Nucleus accumbens (tissue), 56 donors: ENCODE measurements at regions not wholly inside any gene's neighbourhood (a gene's known extent, or its start where the extent isn't known, plus 50 kb on each side); places are given as distances from the start of the nearest gene placed in this dataset.
"Not testable (repeated sequence)": the region's sequence is repeated elsewhere in the genome, so short reads cannot be mapped to it uniquely, and the experiment has no call there.

Source experiments
- DNase-seq, 56 donors: peaks; one replicate each; lab custom pipeline; 2025; lab: John Stamatoyannopoulos, UW

- DNase-seq = no peak
These were observed 355.5 kb upstream of the CCNH start for GRCh38 chr5:87768190-87768589.

DNA sequence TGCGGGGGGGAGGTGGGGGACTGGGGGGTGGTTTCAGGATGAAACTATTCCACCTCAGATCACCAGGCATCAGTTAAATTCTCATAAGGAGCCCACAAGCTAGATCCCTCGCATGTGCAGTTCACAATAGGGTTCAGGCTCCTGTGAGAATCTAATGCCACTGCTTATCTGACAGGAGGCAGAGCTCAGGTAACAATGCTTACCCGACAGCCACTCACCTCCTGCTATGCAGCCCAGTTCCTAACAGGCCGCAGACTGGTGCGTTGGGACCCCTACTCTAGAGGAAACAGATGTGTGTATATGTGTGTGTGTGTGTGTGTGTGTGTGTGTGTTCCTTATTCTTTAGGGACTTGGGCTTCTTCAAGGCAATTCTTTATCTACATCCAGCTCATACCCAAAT is 352.3 kb upstream of the CCNH start:
- no peak for DNase-seq

GRCh38 chr5:87762631-87763030 is 349.9 kb upstream of the CCNH start:
- DNase-seq = no peak

GRCh38 chr5:87756951-87757350 is 344.2 kb upstream of the CCNH start:
- no peak for DNase-seq

DNA sequence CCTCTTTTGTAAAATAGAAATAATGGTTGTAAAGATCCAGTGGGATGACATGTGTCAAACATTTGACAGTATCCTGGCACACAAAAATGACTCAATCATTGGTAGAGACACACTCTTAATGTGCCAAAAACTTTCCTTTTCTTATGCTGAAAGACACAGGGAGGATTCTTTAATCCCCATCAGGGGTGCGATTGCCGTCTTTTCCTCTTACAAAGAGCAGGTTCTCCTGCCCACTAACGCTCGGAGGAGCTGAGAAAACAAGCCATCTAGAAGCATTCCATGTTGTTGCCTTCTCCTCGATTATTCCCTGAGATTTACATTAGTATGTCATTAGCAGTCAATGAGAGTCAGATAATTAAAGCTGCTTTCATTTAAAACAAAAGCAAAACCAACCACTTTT is 342.6 kb upstream of the CCNH start:
- DNase-seq = no peak

DNA sequence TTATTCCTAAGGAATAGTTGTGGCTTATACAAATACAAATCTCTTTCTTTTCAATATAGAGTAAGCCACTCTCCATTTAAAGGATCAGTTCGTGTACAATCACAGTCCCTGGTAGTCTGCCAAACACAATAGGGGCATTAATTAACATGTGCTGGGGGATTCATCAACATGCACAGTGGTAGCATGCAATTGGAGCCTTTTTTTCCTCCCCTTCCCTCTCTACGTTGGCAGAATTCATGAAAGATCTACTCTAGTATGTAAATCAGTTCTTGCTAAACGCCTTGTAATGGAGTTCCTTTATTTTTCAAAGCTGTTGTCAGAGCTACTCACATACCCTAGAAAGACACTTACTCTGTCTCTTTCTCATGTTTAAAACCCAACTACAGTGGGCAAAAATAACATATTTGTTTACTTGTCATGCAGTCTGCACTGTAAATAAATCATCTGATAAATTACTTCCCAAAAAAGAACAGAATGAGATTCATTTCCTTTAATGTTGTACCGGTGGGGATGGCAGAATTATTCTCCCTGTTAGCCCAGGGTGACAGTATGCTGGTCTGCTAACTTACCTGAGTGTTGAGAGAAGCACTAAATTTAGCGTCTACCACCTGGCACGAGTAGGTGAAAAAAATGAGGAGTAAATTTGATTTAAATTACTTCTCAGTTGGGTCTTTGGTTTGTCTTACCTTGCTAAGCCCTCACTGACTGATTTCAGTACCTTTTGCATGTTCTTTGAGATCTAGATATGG is 341.5 kb upstream of the CCNH start:
- DNase-seq = peak in 2 of 56 donors; percentile 7 to 12

- DNase-seq = peak in 1 of 56 donors; percentile 17
These were observed 339.6 kb upstream of the CCNH start for GRCh38 chr5:87752362-87752761.

DNA sequence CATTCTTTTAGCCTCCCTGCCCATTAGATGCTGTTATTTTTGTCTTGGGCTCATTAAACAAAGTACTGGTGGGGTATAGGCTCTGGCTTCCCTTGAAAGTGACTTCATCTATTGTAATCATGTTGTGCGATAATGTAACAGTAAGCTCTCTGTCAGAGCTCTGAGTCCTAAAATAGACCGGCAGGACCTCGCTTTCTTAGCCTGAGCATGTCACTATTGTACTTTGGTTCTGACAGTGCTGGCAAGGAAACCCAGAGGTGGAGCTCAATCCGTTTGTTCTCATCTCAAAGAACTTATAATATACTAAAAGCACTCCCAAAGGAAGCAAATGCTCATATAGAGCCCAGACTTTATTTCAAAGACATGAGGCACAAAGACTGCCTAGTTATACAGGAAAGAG is 339.1 kb upstream of the CCNH start:
- DNase-seq = peak in 29 of 56 donors; percentile 5 to 66 (median 32)

DNA sequence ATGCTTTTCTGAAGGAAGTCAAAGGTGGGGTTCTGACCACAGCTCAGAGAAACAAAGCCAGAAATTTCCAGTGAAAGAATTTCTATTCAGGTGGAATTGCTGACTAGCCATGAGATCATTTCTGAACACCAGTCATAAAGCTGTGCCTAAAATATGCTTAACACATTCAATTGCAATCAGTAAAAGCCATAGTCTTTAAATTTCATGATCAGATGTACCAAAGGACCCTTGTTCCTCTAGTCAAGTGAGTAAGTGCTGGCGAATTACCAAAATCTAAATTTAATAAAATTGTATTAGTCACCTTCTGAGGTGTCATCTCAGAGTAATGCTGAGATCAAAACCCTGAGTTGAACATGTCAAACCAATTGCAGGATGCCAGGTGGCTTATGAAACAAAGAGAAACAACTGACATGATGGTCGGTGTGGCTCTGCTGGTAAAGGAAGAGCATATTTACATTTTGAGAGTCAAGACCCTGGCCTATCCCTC is 334.2 kb upstream of the CCNH start:
- peak in 1 of 56 donors; percentile 6 for DNase-seq

- DNase-seq = no peak
These were observed 333.6 kb upstream of the CCNH start for GRCh38 chr5:87746341-87746740.

- no peak for DNase-seq
These were observed 329.2 kb upstream of the CCNH start for GRCh38 chr5:87741881-87742280.

DNA sequence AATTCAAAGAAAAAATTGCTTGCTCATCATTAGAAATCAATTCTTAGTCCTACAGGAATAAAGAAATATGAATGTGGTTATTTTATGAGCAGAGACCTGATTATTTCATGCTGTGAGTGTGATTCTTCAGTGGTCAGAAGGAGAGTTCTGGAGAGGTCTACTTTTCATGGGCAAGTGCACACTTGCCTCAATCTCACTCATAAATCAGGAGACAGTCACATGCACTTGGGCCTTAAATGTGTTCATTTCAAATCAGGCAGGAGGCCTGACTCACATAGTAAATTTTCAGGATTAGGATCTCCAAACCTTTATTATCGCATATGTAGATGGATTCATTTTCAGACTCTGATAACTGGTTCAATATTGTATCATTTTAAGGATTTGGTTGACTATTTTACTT is 323.2 kb upstream of the CCNH start:
- DNase-seq = no peak

DNA sequence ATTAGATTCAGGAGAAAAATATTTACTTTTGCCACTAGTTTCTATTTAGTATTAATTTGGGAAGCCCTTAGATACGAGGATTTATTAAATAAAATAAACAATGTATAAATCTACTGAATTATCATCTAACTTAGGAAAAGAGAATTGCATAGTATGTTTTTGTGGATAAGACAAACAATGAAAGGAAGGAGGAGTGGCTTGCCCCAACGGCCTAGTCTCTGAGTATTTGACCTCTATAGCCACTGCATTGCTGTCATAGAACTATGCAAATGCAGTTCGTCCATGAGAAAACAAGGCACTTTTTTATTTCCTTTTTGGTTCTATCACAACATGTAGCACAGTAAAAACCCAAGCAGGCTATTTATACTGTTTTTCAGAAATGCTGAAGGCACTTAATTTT is 321.2 kb upstream of the CCNH start:
- DNase-seq = no peak

- peak in 22 of 56 donors; percentile 1 to 49 (median 21) for DNase-seq
These were observed 320.4 kb upstream of the CCNH start for GRCh38 chr5:87732875-87733768.

DNA sequence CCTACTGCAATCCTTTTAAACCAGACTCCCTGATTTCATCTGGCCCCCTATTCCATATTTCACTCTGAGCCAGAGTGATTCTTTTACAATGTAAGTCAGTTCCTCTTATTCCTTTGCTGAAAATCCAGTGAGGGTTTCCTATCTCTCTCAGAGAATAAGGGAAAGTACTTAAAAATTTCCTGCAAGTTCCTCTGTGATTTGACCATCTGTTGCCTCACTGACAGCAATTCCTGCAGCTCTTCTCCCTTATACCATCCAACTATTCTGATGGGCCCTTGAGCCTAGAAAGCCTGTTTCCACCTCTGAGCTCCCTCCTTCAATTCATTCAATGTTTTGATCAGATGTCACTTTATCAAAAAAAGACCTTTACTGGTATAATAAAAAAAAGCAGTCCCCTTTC is 317.1 kb upstream of the CCNH start:
- DNase-seq = no peak

DNA sequence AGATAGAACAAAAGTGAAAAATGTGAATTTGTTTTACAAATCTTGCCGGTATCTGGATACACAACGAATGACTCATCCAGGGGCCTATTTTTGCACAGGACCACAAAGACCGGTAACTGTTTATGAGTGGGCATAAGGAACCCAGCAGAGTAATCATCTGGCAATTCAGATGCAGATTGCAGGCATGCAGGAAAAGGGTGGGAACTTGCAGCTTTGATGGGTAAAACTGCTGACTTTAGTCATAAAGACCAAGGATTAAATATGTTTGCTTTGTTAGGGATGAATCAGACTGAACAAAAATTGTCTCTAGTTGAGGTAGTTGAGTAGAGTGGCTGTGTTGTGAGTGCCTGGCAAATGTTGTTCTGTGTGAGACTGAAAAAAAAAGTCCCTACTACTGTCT is 309.6 kb upstream of the CCNH start:
- no peak for DNase-seq

DNA sequence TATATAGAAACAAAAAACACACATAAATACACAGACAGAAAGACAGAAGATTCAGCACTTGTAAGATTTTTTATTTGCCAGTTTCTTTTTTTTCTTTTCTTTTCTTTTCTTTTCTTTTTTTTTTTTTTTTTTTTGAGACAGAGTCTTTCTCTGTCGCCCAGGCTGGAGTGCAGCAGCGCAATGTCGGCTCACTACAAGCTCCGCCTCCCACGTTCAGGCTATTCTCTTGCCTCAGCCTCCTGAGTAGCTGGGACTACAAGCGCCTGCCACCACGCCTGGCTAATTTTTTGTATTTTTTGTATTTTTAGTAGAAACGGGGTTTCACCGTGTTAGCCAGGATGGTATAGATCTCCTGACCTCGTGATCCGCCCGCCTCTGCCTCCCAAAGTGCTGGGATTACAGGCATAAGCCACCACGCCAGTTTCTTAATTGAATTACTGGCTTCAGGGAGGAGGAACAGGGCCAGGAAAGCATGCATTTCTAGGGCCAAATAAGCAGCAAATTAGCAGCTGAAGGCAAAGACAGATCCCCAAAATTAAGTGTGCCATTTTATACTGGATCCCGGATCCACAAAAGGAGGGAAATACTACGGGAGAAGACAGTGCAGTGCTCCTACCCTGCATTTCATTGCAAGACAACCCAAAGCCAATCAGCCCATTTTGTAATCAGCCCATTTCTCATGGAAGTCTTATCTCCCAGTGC is 305.6 kb upstream of the CCNH start:
- DNase-seq = not testable (repeated sequence)

GRCh38 chr5:87717761-87718160 is 305.0 kb upstream of the CCNH start:
- no peak for DNase-seq

GRCh38 chr5:87705876-87706275 is 293.1 kb upstream of the CCNH start:
- DNase-seq = no peak

DNA sequence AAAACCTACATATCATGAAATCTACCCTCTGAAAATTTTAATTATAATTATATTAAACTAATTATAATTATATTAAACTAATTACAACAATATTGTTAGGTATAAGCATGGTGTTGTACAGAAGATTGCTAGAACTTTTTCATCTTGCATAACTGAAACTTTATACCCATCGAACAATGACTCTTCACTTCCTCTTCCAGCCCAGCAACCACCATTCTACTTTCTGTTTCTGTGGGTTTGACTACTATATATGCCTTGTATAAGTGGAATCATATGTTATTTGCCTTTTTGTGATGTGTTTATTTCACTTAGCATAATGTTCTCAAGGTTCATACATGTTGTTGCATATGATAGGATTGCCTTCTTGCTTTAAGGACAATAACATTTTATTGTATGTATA is 274.2 kb upstream of the CCNH start:
- no peak for DNase-seq

GRCh38 chr5:87686018-87686417 is 273.3 kb upstream of the CCNH start:
- no peak for DNase-seq
